ENCODE measurements at regions not wholly inside any gene's neighbourhood (a gene's known extent, or its start where the extent isn't known, plus 50 kb on each side); places are given as distances from the start of the nearest gene placed in this dataset.

GRCh38 chr7:142377567-142377966 lies 119.7 kb upstream of the PRSS58 start:
- no peak for TF ChIP-seq CTCF (IDR thresholded peaks at IDR 0.05)
- TF ChIP-seq POLR2A (IDR thresholded peaks at IDR 0.05): no peak
